HG02588 (cell line): ENCODE measurements at regions not wholly inside any gene's neighbourhood (a gene's known extent, or its start where the extent isn't known, plus 50 kb on each side); places are given as distances from the start of the nearest gene placed in this dataset.
"Not testable (repeated sequence)": the region's sequence is repeated elsewhere in the genome, so short reads cannot be mapped to it uniquely, and the experiment has no call there.

Experiments used
- ATAC-seq: cut with Tn5 transposase; IDR thresholded peaks from one replicate; pipeline ENCODE4 v1.9.1; 2021; ENCODE audit warnings: mild to moderate bottlenecking, moderate library complexity; ENCODE audit not compliant: unreplicated experiment

DNA sequence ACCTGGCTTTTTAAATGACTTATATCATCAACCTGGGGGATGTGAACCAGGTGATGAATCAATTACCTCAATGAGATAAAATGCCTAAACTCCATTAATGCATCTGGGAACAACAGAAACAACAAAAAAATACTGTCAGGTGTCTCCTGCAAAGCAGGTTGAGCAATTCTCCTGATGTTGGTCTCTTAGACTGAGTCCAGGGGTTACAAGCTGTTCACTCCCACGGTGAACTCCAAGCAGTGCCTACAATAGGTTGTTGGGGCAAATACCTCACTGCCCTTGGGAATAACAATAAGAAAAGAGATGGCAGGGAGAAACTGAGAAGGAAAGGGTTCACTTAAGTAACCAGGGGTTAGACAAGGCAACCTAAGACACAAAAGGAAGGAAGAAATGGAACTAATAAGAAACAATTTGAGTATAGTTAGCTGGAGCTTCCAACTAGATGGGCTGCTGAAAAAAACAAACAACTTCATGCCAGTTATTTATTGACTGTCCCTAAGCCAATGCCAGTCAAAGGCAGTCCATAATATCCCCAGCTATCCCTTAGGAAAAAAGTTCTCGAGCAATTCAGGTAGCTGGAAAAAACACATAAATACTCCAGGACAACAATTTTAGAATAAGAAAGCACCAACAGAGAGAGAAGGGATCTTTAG is 97.6 kb upstream of the MAGI3 start:
- ATAC-seq = no peak

DNA sequence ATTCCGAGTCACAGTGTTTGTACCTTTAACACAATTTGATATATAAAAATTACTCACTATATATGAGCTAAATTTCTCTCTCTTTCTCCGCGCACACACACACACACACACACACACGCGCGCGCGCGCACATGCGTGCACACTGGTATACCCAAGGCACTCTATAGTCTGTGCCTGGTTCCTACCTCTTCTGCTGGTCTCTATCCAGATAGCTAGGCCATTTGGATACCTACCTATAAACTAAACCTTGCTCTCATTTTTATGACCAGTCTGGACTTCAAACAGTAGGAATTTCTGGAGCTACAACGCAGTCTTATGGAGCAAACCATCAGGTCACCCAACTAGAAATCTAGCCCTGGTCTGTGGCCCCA is 97.1 kb upstream of the MAGI3 start:
- ATAC-seq = no peak

DNA sequence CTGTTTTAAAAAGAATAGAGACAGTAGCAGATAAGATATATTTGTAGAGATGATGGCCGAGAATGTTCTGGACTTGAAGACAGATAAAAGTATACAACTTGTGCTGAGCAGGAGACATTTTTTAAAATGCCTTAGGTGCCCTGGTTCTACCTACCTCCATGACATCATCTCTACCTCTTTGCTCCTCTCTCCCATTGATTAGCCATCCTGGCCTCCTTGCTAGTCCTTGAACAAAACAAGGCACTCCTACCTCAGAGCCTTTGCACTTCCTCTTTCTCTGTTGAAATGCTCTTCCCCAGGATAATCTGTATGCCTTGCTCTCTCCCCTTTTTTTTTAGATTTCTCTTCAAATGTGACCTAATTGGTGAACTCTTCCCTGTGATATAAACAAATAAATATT is 92.6 kb upstream of the MAGI3 start:
- ATAC-seq = no peak

DNA sequence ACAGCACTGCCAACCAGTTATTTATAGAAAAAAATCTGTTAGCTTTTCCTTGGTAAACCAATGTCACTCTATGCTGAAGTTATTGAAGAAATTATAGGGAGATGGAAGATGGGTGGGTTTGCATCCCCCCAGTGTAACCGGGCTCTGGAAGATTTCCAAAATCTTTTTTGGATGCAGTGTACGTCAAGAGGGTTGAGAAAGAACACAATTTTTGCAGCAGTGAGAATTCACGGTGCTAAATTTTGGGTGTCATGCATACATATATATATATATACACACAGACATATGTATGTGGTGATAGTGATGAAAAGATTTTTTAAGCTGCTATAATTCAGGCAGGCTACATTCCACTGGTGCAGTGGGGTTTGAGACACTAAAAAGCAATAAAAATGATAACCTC is 91.4 kb upstream of the MAGI3 start:
- no peak for ATAC-seq

DNA sequence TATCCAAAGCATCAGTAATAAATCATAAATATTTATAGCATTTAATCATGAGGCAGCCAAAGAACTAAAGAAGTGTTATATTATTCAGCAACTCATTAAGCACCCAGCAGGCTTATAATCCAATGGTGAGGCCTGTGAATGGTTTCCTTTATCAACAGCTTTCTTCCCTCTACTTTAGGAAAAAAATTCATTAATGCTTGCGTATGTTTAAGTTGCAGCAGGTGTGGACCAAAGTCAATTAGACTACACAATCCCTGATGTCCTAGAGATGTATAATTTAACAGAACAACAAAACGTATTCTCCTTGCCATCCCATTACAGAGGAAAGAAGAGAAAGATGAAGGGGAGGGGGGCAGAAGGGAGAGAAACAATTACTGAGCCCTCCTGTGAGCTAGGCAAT is 87.7 kb upstream of the MAGI3 start:
- no peak for ATAC-seq

DNA sequence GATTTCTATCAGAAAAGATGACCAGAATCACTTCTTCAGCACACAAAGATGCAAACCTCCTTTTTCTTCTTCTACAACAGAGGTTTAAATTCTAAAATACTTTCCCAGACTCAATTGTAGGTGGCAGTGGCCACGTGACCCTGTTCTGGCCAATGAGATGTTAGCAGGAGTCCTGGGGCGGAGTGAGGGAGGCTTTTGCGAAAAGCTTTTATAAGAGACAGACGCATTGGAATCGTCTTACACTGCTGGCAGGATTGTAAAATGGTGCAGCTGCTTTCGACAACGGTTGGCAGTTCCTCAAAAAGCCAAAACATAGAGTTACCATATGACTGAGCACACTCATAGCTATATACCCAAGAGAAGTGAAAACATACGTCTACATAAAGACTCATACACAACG is 87.0 kb upstream of the MAGI3 start:
- ATAC-seq = no peak

DNA sequence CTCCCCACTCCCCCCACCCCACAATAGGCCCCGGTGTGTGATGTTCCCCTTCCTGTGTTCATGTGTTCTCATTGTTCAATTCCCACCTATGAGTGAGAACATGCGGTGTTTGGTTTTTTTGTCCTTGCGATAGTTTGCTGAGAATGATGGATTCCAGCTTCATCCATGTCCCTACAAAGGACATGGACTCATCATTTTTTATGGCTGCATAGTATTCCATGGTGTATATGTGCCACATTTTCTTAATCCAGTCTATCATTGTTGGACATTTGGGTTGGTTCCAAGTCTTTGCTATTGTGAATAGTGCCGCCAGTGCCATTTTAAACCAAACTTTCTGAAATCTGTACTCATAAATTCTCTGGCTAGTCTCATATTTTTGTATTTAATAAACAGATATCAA is 85.3 kb upstream of the MAGI3 start:
- ATAC-seq = not testable (repeated sequence)

DNA sequence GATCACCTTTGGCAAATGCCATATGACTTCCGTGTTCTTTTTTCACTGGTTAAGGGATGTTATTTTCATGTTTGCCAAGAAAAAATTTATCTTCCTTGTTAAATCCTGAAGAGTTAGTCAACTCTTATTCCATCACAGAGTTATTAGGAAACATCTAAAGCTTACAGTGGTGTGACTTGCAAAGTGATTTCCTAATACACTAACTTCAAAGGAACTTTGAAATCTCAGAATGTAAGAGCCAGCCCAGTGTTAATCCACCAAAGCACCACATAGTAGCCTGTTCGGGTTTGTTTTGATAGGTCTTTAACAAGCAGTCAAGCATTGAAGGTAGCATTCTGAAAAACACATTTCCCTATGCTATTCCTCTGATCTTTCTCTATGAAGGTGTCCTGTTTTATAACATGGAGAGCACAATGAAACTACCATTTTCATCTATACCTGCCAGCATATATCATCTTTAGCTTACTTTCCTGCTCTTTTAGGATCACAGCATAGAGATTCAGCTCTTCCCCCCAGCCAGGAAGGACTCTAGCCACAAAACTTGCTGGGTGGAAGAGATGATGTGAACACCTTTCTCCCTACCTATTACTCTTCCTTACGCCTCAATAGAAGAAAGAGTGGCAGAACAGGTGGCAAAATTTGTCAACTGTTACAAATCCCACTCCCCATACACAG is 82.4 kb upstream of the MAGI3 start:
- ATAC-seq = no peak

DNA sequence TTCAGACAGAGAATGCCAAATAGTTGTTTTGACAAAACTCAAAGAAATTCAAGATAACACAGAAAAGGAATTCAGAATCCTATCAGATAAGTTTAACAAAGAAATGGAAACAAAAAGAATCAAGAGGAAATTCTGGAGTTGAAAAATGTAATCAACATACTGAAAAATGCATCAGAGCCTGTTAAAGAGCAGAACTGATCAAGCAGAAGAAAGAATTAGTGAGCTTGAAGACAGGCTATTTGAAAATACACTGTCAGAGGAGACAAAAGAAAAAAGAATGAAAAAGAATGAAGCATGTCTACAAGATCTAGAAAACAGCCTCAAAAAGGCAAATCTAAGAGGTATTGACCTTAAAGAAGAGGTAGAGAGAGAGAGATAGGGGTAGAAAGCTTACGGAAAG is 77.7 kb upstream of the MAGI3 start:
- ATAC-seq = not testable (repeated sequence)

DNA sequence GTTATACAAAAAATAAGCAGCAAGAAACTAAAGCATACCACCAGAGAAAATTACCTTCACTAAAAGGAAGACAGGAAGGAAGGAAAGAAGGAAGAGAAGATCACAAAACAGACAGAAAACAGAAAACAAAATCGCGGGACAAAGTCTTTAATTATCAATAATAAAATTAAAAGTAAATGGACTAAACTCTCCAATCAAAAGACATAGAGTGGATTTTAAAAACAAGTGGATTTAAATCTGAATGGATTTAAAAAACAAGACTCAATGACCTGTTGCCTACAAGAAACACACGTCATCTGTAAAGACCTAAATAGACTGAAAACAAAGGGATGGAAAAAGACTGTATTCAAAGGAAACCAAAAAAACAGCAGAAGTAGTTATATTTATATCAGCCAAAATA is 75.7 kb upstream of the MAGI3 start:
- ATAC-seq = no peak

DNA sequence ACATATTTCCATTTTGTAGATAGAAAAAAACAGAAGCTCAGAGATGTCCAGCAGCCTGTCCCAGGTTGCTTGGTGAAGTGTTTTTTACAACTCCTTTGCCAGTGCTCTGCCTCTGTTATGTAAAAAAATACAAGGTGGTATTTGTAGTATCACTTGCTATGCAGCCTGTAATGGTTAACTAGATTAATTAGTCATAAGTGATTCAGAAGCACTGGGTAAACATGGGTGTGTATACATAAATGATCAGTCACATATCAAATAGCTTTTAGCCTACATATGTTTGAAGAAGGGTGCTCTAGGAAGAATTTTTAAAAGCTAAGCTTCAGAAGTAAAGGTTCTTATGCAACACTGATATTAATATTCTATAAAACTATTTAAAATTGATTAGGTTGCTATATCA is 70.0 kb upstream of the MAGI3 start:
- ATAC-seq = no peak

DNA sequence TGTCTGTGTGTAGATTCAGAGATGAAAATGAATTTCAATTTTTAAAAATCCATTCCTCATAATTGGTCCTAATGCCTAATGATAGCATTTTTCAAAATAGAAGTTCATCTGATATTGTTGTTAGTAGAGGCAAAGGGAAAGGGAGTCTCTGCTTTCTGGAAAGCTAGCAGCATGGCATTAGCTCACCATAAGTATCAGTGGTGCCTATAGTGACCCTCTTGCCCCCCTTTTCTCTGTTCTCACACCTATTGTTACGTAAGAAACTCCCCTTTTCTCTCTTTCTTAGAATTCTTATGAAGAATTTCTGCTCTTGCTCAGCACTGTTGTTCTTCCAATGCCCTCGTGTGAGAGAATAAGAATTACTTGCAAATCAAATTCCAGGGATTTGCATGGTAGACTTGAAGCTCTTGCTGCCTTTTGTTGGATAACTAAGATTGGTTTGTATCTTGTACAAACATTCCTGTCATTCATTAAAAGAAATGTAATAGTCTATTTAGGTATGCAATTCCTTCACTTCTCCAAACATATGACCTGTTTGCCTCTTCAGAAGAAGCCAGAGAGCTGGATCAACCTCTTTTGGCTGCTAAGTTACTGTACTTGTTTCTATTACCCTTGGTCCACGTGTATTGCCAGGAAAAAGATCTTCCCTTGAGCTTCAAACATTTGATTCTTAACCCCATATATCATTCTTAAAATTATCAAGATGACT is 69.2 kb upstream of the MAGI3 start:
- no peak for ATAC-seq

DNA sequence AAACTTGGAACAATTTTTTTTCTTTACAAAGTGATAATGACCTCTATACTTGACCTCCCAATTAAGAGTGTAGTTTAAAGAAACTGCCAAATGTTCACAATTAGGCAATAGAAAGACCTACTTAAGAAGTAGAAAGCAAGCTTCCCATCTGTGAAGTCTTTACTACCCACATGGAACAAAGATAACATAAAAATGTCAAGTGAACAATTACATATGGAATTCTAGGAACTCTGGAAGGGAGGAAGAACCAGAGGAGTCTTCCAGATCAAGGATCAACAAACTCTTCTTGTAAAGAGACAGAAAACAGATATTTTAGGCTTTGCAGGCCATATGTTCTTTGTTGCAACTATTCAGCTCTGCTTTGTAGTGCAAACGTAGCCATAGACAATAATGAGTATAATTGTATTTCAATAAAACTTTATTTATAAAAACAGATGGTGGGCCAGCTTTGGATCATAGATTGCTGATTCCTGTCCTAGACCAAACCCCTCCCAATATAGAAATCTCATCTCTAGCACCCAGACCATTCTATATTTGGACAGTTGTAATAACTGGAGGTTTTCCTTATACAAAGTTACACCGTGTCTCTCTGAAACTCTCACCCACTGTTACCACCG is 68.4 kb upstream of the MAGI3 start:
- ATAC-seq = no peak

DNA sequence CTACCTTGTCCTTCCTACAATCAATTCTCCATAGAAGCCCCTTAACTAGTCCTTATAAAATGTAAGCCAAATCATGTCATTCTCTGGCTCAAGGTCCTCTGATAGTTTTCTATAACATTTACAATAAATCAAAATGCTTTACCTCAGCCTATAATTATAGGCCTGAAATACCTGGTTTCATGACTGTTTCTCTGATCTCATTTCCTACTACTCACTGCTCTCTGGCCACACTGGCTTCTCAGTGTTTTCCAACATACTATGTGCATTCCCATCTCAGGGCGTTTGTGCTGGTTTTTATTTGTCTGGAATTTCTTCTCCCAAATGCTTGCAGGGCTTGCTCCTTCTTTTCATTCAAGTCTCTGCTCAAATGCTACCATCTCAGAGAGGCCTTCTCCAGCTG is 67.9 kb upstream of the MAGI3 start:
- ATAC-seq = no peak

DNA sequence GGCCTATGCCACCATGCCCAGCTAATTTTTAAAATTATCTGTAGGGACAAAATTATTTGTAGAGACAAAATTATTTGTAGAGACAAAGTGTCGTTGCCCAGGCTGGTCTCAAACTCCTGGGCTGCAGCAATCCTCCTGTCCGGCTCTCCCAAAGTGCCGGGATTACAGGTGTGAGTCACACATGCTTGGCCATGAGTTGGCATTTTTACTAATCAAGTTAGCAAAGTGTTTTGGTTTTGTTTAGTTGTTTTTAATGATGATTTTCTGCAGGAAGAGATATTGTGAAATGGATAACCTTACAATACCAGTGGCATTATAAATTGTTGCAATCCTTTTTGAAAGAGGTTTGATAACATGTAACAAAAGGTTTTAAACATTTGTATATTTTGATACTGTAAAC is 65.3 kb upstream of the MAGI3 start:
- no peak for ATAC-seq

DNA sequence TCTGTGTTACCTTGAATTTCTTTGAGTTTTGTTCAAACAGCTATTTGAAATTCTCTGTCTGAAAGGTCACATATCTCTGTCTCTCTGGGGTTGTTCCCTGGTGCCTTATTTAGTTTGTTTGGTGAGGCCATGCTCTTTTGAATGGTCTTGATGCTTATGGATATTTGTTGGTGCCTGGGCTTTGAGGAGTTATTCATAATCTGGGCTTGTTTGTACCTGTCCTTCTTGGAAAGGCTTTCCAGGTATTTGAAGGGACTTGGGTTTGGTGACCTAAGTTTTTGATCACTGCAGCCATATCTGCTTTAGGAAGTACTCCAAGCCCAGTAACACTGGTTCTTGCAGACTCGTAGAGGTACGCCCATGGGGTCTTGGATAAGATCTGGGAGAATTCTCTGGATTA is 63.3 kb upstream of the MAGI3 start:
- ATAC-seq = no peak

DNA sequence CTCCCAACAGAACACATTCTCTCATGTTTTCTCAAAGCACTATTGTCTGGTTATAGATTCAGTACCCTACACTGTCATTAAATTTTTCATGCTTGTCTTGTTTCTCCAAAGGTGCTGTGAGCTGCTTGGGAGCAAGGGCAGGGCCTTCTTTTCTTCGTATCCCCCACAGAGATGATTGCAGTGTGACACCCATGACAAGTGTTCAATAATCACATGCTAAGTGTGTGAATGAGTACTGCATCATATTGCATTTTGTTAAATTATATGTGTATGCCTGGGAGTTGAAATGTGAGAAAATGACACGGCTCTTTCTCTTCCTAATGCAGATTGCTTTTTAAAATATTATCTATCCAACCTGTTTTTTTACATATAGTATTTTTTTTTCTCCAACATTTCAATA is 57.3 kb upstream of the MAGI3 start:
- no peak for ATAC-seq

DNA sequence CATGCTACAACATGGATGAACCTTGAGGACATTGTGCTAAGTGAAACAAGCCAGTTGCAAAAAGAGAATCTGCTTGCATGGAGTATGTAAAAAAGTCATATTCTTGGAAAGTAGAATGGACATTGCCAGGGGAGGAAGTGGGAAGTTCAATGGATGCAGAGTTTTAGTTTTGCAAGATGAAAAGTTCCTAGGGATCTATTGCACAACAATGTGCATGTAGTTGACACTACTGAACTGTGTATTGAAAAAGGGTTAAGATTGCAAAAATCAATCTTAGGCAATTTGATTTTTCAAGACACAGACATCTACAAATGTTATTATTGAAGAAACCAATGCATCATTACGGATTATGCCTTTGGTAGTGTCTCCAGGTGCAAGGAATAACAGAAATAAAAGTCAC is 50.3 kb upstream of the MAGI3 start:
- no peak for ATAC-seq
